SK-N-DZ (cell line): ENCODE measurements at regions not wholly inside any gene's neighbourhood (a gene's known extent, or its start where the extent isn't known, plus 50 kb on each side); places are given as distances from the start of the nearest gene placed in this dataset.

ENCODE experiments used
- DNase-seq: peaks from one replicate; pipeline ENCODE4 v3.0.0-alpha.2; 2015; ENCODE audit warnings: low spot score

DNA sequence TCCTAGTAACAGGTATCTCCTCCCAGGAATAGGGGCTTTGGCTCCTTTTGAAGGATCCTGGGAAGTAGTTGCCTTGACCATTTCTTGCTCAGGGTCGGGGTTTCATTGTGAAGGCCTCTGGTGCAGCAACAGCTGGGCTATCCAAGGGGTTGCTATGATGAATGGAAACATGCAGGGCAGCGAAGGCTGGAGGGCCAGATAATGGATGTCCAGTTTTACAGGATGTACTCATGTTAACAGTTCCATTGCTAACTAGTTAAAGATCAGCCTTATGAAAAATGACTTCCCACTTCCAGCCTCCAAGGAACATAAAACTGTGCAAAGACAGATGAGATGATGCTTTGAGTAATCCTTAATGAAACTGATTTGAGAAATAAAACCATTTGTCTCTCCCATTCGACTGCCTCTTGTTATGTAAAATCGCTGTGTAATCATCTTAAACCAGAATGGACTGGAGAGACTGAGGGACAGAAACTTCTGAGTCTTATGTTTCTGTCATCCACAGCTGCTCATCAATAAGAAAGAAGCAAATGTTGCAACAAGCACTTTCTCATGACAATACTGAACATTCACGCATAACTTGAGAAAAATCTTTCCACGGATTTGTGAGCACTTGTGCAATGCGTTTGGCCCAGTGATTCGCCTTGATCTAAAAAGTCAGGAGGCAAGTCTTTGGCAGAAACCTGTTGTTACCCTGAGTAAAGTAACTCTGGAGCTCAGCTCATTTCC is 473.5 kb upstream of the RGMA start:
- no peak for DNase-seq

DNA sequence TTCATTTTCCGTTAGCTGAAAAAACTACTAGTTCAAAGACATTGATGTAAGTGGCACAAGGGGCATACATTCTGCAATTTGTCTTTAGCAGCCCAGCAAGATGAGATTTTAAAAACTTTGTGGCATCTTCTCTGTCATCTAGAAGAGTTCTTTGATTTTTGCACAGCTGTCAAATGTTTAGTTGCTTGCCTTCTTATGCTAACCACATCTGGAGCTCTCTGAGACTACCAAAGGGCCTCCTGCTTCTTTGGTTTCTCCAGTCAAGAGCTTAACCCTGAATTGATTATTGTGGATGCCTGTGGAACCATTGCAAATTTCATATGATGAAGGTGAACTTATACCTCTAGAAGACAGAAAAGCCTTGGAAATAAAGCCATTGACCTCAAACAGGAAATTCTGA is 468.7 kb upstream of the RGMA start:
- DNase-seq = no peak

DNA sequence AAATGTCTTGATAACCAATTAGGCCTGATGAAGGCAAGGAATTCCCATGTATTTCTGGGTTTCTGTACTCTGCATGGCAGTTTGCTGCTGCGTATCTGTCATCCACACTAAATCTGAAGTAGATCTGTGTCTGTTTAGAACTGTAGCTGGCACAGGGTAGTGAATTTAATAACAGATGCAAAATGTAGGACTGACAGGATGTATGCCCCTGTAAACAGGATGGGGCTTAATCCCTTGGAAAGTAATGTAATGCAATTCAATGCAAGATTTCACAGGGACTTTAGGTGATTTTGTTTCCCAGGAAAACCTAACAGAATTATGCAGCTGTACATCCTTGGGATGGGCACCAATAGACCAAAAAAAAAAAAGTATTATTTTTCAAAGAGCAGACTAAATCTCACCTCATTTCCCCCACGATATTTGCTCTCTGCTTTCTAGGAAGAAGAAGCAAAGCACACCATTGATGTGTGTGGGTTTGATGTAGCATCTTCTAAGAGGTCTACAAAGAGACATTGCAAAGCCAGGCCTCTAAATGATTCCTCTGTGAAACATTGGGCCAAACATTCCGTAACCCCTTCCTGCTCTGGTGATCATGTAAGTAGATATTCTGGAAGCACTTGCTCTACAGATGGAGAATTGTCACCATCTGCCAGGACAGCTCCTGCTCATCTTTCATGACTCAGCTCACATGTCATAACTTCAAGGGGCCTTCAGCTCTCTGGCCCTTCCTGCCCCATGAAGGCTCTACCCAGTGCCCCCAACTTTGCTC is 464.3 kb upstream of the RGMA start:
- no peak for DNase-seq

DNA sequence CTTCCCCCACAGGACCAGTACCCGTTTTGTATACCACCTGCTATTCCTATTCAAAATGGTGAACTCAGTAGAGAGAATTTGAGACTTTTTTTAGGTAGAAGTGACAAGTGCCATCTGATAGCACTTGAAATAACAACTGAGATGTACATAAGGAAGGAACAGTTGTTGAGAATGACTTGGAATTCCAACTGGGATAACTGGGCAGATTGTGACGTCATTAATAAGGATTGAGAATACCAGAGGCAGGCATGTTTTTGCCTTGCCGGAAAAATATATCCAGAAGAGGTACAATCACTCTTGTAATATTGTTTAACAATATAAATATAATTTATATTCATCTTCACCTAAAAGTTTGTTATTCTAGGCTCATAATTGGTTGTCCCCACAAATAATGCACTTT is 454.1 kb upstream of the RGMA start:
- DNase-seq = no peak

DNA sequence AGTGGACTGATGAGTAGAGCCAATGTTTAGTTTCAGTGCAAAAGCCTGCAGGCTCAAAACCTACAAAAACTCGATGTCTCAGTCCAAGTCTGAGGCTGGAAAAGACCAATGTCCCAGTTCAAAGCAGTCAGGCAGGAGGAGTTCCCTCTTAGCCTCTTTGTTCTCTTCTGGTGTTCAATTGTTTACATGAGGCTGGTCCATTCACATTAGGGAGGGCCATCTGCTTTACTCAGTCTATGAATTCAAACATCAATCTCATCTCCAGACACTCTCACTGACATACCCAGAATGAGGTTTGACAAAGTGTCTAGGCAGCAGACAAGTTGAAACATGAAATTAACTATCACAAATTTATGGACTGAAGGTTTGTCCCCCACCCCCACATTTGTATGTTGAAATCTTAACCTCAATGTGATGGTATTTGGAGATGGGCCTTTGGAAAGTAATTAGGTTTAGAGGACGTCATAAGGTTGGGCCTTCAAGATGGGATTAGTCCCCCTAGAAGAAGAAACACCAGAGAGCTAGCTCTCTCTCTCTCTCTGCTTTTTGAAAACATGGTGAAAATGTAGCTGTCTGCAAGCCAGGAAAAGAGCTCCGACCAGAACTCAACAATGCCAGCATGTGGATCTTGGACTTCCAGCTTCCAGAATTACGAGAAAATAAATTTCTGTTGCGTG is 438.5 kb upstream of the RGMA start:
- no peak for DNase-seq

DNA sequence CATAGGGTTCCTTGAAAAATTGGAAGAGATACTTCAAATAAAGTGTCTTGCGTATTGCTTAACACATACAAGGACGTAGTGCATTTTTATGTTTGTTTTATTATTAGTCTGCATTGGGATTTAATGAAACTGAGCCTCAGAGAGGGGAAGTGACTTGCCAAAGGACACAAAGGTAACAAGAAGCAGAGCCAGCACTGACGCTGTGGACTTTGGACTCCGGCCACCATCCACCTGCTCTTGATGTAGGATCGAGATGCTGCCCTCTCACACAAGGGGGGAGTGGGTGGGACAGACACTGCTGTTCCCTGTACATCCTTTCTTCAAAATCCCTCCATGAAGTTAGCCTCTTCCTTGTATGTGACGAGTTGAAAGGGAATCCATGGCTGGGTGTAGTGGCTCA is 435.4 kb upstream of the RGMA start:
- DNase-seq = no peak

DNA sequence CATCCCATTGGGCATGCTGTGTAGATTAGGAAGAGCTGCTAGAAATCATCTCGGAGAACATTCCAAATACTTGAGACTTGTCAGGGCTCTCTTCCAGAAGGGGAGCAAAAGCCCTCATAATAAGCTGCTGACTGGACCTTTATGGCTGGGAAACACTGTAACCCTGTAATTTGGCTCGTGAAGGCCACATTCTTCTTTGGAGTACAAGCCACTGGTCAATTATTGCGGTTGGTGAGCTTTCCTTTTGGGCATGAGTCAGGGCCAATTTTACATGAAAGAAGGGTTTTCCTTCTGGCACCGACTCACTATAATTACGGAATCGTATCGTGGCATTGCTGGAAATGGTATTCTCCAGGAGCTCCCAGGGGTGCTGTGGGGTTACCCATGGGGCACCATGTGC is 434.5 kb upstream of the RGMA start:
- no peak for DNase-seq

DNA sequence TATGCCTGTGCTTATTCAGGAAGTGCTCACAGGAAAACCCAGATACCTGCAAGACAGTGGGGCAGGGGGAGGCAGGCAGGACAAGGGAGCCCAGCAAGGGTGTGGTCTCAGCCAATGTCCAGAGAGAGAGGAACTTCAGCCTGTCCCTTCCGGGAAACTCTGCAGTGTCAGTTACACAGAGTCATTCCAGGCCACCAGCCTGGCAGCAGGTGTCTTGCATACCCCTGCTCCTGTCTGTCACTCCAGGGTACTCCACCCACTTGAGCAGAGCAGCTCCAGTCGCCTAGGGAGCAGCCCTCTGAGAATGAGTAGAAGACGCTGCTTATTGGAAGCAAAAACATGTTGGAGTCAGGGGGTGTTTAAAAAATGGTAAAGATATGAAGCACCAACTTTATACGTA is 431.2 kb upstream of the RGMA start:
- no peak for DNase-seq

DNA sequence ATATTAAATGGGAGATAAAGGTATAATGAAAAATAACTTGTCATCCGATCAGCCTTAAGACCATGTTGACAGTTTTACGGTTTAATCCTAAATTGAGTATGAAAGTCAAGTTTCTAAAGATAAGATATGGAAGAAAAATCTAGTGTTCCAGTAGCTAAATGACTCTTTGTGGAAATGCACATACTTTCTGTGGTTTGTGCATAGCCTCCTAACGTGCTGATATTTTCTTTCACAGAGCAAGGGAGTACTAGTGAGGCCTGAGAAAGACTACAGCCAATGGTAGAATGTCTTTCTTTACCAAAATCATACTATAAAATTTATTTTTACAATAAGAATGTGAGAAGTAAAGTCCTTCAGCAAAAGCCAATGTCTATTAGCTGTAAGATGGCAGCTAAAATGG is 430.6 kb upstream of the RGMA start:
- no peak for DNase-seq

DNA sequence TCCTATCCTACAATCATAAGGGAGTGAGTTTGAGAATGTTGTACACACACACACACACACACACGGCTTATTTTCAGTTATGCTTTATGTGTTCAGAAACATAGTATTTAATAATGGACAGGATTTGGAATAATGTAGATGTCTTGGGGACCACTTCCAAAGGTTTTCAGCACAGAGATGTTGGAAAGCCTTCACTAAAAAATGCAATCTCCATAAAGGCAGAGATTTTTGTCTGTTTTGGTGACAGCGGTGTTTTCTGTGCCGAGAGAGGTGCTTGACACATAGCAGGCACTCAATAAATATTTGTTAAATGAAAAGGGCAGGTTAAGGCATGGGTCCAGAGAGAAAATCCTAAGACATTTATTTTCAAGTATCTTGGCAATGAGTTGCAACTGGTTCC is 428.2 kb upstream of the RGMA start:
- DNase-seq = no peak

DNA sequence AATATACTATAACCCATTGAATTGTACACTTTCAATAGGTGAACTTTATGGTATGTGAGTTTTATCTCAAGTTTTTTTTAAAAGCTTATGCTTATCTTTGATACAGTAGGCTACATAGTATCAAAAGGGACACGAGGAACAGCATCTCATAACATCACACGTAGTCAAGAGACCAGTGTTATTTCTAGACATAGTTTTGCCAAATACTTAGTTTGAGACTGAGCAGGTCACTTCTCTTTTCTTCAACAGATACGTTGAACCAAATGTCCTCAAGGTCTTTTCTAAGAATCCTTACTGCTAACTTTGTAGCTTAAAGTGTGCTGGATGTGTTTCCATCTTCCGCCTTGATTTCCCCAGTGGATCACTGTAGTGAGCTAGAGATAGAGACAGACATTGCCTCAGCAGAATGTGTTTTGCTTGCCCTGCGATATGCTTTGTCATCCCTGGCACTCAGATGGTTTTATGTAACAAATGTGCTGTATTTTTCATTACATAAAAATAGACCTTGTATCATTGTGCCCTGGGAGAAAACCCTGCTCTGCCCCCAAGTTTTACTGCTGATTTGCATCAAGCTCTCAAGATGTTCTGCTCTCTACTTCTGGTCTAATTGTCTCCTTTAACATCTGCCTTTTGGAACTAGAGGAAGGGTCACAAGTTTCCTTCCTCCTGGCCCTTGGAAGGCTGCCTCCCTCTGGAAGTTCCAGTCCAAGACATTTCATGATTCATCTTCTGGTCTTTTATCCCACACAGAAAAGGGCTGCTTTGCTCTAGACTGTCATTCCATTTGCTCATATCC is 426.4 kb upstream of the RGMA start:
- no peak for DNase-seq

DNA sequence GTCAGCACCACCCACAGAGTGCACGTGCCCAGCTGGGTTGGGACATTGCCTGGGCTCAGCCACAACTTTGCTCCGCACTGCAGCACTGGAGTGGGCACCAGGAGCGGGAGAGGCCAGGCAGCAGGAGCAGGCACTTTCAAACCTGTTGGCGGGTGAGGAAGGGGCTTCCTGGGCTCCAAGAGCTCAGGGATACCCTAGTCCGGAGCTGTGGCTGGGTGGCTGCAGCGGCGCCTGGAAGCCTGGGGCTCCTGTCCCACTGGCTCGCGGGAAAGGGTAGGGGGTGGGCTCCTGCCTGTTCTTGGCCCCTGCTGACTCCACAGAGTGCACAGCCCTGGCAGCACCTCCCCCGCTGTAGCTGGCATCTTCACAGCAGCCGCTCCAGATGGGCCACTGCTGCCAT is 417.6 kb upstream of the RGMA start:
- DNase-seq = no peak

DNA sequence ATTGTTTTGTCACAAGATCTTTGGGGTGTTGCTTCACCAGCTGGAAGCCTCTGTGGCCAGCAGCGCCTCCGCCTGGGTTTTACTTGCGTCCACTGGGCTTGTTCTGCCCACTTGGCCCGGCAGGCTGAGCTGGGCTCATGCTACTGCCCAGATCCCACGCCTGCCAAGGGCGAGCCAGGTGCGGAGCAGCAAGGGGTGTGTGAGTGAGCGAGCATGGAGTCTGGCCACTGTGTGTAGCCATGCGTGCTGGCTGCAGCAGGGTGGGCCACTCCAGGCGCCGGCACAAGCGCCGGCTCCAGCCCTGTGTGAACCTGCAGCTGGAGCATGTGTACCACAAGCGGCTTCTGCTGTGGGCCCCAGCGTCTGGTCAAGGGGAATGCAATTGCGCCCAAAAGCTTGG is 416.5 kb upstream of the RGMA start:
- DNase-seq = no peak

DNA sequence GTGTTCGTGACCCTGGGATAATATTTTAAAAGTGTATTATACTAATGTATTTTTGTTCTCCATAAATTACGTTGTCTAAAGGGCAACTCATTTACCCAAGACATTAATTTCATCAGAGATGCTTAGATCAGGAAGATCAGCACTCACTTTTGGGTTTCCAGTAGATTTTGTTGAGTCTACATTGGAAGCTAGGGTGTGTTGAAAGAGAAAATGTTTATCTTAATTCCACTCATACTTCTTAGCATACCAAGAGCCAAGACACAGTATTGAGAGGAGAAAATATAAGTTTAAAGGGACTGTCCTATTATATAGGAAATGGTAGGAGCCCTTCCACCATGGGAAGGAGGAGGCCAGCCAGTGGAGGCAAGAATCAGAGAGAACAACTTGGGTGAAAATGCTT is 412.9 kb upstream of the RGMA start:
- DNase-seq = no peak

DNA sequence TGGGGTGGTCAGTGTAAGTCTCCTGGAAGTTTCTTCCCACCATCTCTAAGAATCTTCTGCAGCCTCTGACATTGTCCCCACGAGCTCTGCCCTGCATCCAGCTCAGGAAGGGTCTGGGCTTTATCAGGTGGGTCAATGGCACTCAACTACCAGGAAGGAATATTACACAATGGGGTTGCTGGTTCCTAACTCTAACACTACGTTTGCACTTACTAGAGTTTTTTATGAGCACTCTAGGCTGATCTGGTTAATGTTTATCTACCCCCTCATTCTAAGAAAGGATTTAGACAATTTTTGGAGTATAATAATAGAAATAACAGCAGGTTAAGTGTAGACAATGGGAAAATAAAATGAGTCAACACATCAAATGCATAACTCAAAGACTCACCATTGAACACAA is 411.1 kb upstream of the RGMA start:
- no peak for DNase-seq

DNA sequence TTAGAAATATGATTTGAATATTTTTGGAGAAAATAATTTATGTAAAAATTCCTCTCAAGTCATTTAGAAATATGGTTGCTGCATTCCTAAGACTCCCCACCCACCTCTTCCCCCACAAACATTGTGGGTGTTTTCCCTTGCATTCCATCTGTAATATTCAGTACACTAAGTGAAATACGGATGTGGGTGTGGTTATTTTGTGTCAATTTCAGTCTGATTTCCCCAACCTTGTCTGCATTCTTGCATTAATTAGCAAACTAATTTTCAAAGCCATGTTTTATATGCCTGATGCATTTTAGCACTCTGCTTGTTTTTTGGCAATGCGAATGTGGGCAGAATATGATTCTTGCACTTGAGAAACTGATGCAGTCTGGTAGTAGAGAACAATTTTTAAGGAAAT is 408.3 kb upstream of the RGMA start:
- DNase-seq = no peak

DNA sequence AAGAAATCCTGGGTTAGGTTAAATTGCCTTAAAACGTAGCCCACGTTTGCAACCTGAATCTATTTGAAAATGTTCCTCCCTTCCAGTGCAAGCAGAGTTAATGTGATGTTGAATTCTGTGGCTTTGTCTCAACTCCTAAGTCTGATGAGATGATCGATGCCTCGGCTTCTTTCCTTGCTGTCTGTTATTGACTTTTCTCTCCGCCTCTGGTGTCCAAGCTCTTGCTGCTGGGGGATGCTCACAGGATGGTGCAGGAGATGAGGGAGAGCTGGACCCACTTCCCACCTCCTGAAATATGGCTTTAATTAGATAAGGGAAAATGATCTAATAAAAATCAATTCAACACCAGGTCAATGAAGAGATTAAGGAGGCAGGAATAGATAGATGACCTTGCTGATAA is 407.9 kb upstream of the RGMA start:
- DNase-seq = no peak

DNA sequence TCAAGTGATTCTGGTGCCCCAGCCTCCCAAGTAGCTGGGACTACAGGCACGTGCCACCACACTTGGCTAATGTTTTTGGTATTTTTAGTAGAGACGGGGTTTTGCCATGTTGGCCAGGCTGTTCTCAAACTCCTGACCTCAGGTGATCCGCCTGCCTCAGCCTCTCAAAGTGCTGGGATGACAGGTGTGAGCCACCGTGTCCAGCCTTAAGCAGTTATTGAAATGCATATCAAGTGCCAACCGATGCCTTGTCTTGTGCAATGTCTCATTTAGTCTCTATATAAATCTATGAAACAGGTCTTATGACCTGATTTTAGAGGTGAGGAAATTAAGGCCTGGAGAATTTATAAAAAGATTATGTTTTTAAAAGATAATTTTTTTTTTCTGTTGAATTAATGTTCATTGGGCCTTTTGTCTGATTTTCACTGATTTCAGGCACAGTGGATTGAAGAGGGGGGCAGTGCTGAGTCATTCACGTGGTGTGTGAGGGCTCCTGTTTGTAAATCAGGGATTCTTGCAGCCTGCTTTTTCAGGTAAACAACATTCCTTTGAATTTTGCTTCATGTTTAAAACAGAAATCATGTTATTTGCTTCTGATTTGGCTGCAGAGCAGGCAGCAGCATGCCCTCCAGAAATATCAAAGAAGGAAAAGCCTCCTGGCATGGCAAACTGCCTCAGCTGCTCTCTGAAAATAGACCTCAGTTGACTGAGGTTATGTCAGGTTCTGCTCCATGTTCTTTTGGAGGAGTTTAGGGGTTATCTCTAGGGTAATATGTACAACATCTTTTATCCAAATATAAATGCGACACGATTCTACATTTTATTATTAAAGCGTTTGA is 407.0 kb upstream of the RGMA start:
- no peak for DNase-seq

DNA sequence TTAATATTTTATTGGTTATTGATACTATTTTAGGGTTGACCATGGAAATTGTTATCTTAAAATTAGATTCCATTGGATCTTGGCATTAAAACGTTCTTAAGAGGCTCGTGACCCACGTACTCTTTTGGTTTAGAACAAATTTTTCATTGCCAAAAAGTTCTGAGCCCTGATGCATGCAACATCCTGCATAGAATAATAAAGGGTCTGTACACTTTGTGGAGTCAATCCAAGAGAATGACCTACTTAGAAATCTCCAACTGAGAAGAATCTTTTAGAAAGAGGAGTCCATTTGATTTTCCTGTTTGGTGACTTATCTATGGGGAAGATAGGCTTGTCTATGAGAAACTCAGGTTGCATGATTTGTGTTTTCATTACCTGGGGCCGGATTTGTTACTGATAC is 404.2 kb upstream of the RGMA start:
- DNase-seq = no peak

DNA sequence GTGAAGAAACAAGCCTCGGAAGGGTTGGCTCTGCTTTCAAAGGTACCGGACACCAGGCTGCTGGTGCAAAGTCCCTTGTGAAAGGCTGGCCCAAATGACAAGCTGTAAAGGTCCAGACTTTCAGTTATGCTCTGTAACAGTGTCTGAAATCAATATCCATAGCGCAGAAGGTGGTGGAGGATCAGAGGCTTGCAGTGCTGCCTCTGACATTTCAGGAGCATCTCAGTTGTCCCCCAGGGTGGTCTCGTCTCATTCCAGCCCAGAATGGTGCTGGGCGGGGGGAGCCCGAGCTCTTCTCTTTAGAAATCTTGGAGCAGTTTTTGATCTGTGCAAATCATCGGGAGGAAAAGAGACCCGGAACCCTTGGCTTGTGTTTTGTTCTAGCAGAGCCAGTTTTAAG is 402.3 kb upstream of the RGMA start:
- no peak for DNase-seq

DNA sequence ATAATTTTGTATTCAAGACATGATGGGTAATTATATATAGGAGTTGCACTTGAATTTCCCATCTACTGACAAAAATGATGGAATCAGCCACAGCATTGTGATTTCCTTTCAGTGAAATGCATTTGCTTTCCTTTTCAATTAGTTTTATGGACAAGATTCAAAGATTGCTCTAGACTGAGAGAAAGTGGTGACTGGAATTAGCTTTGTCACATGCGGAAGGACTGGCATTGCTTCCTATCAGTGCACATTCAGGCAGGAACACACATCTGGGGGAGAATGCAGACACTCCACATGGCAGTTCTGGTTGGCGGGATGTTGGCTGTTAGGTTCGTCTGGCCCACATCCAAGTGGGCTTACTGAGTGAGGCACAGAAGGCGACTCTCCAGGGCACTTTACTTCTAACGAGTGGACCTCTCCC is 399.3 kb upstream of the RGMA start:
- DNase-seq = no peak
